ENCODE measurements at regions not wholly inside any gene's neighbourhood (a gene's known extent, or its start where the extent isn't known, plus 50 kb on each side); places are given as distances from the start of the nearest gene placed in this dataset.

- TF ChIP-seq NFE2L1 (tag; IDR thresholded peaks at IDR 0.05; ENCODE audit: borderline replicate concordance, low read depth) (0 out of 2 replicates have a peak, but pooled peaks have one; percentile 5), FOXA3 (CRISPR knock-in tag; conservative IDR thresholded peaks at IDR 0.05 in 1 of 2, IDR thresholded peaks at IDR 0.05 in 1 of 2) (no peak), SOX6 (IDR thresholded peaks at IDR 0.05) (peak; percentile 34), CHD4 (IDR thresholded peaks at IDR 0.05; ENCODE audit: insufficient read depth, insufficient replicate concordance, low read depth, low read length, poor library complexity, severe bottlenecking) (no peak), FOXK2 (conservative IDR thresholded peaks at IDR 0.05 in 1 of 2, IDR thresholded peaks at IDR 0.05 in 1 of 2; ENCODE audit: low read depth in 2 of 2) (peak in 1 of 2 experiments; percentile 61; a peak in 1 of 4 replicates), ZNF395 (CRISPR knock-in tag; IDR thresholded peaks at IDR 0.05) (peak; percentile 35; the same call in 1 of the 2 replicates), ZNF12 (CRISPR knock-in tag; IDR thresholded peaks at IDR 0.05) (no peak), ZNF318 (IDR thresholded peaks at IDR 0.05; ENCODE audit: borderline replicate concordance in 1 of 2, low read depth in 1 of 2) (no peak), NR2C2 (CRISPR knock-in tag; IDR thresholded peaks at IDR 0.05) (no peak), NR2C2 (tag; IDR thresholded peaks at IDR 0.05) (0 out of 2 replicates have a peak, but pooled peaks have one; percentile 9), POLR2G (IDR thresholded peaks at IDR 0.05; ENCODE audit: low read depth, low read length) (no peak), NBN (IDR thresholded peaks at IDR 0.05; ENCODE audit: low read depth) (peak; percentile 69; the same call in 1 of the 2 replicates), KDM2B (CRISPR knock-in tag; IDR thresholded peaks at IDR 0.05) (no peak), YBX1 (IDR thresholded peaks at IDR 0.05) (no peak), PTRF (tag; IDR thresholded peaks at IDR 0.05) (no peak), SMARCA4 (IDR thresholded peaks at IDR 0.05) (peak; percentile 73), MED1 (CRISPR knock-in tag; IDR thresholded peaks at IDR 0.05; ENCODE audit: borderline replicate concordance) (no peak), NCOA6 (IDR thresholded peaks at IDR 0.05) (no peak), HEY1 (CRISPR knock-in tag; IDR thresholded peaks at IDR 0.05; ENCODE audit: borderline replicate concordance) (no peak), PCBP1 (IDR thresholded peaks at IDR 0.05; ENCODE audit: low read depth, low read length, poor library complexity, severe bottlenecking) (no peak)
These were observed 66.2 kb upstream of the RREB1 start (continued) for GRCh38 chr6:7041511-7042026.

All from K562 (cell line).